HG03565 (cell line): ENCODE measurements at regions not wholly inside any gene's neighbourhood (a gene's known extent, or its start where the extent isn't known, plus 50 kb on each side); places are given as distances from the start of the nearest gene placed in this dataset.

Source experiments
- ATAC-seq: cut with Tn5 transposase; IDR thresholded peaks from one replicate; pipeline ENCODE4 v1.9.1; 2021; ENCODE audit warnings: mild to moderate bottlenecking, moderate library complexity; ENCODE audit not compliant: unreplicated experiment

- ATAC-seq, result no peak
Observed at GRCh38 chr1:104435255-104435654, 685.6 kb downstream of the AMY1C start.

DNA sequence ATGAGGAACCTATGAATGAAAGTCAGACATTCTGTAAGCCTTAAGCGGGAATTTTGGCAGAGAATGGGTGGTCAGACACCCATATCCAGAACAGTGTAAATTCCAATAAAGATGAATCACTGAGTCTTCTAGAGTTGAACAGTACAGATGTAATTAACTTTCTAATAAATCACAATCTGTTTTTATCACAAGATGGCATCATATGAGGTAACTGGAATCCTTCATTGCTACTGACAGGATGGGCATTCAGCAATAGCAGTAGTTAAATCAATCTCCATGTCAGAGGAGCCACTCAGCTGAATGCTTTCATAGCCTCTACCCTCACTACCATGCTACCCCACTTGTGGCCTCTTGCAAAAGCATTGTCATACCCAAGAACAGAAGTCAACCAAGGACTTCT, 690.3 kb downstream of the AMY1C start:
- ATAC-seq, result no peak

GRCh38 chr1:104456724-104457123, 707.0 kb downstream of the AMY1C start:
- ATAC-seq, result no peak

DNA sequence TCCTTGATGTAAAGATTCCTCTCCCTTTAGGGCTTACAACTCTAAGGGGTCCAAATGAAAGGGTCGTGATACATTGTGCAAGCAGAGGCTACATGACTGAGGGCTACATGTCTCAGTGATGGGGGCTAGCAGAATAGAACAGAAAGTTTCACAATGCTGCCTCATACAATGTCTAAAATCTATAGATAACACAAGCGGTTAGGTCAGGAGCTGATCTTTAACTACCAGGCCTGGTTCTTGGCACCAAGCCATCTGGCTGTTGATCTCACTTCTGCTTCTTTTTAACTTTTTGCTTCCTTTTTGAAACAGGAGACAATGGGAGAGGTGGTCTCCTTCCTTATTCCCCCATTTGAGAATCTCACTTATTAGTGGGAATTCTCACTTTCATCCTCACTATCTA, 710.2 kb downstream of the AMY1C start:
- no peak for ATAC-seq

- no peak for ATAC-seq
Observed at GRCh38 chr1:104460880-104461279, 711.2 kb downstream of the AMY1C start.

- no peak for ATAC-seq
Observed at GRCh38 chr1:104463126-104463697, 713.5 kb downstream of the AMY1C start.

DNA sequence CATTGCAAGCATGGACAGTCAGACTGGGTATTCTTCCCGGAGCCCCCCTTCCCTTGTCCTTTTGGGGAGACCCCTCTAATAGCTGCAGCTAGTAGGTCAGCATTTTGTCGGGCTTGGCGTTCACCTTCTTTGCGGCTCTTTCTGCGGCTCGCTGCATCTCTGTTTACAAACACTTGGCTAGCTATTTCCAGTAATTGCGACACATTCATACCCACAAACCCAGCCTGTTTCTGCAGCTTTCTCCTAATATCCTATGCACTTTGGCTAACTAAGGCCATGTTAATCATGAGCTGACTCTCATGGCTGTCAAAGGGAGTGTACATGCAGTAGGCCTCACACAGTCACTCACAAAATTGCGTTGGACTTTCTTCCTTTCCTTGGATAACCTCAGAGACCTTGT, 716.4 kb downstream of the AMY1C start:
- ATAC-seq, result no peak

- peak; percentile 84 for ATAC-seq
Observed at GRCh38 chr1:104467590-104467989, 717.9 kb downstream of the AMY1C start.

DNA sequence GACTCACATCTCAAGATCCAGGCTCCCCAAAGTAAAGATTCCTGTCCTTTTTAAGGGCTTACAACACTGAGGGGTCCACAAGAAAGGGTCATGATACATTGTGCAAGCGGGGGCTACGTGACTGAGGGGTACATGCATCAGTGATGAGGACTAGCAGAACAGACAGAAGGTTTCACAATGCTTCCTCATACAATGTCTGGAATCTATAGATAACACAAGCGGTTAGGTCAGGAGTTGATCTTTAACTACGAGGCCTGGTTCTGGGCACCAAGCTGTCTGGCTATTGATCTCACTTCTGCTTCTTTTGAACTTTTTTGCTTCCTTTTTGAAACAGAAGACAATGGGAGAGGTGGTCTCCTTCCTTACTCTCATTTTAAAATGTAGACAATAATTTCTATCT, 718.6 kb downstream of the AMY1C start:
- no peak for ATAC-seq

DNA sequence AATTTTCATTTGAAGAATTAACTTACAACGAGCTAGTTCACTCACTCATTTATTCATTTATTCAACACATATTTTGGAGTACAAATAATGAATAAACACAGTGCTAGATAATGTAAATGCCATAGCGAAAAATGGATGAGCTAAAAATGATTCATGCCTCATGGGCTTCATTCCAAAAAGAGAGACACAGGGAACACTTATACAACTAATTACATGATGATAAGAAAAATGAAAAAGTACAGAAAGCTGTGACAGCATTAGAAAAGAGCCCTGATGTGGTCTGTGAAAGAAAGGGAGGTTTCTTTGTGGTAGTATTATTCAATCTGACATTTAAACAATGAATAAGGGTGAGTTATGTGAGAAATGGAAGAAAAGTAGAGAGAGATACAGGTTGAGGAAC, 726.4 kb downstream of the AMY1C start:
- ATAC-seq, result no peak

DNA sequence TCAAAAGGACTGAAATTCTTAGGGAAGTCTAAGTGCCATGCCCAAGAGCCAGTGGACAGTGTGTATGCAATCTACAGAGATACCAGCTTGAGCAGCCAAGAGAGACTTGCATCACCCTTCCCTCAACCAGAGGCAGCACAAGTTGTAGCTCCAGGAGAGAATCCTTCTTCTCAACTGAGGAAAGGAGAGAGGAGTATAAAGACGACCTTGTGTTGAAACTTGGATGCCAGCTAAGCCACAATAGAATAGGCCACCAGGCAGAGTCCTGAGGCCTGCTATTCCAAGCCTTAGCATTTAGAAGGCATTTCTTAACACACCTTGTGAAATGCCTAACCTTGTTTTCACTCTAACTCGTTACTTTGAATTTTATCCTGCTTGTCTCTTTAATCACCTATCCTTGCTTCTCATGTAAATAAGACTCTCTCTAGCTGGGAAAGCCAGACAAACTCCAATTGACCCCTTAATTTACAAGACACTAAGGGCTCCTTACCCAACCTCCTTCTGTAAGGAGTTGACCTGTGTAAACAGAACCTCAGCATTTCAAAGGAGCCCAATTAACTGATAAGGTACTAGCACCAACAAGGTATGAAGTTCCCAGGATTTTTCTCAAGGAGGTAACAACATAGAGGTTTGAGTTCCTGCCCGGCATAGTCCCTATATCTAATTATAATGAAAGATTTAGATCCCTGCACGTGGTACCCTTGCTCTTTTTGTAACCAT, 738.8 kb downstream of the AMY1C start:
- ATAC-seq, result no peak

DNA sequence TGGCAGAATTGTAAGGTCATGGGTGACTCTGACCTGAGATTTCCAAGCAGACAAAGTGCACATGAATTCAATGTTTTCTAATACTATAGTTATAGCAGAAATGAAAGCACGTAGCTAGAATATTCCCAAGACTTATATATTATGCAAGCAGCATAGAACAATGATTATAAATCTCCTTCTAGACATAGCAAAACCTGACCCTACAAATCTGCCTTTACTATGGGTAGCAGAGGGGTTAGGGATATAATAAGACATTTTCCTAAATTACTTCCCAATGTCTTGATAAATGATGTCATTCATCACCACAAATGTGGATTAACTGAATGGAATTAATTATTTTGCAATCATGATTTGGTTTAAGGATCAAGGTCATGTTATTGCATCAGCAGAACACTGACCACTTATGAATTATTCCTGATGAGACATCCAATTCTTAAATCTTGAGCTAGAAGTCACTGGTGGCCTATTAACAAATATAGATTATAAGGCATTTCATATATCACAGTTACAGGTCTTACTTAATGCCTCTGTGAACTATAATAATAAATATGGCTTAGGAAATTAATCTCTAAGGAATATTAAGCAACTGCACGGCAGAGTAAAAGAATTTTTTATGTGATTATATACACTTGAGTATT, 776.6 kb downstream of the AMY1C start:
- ATAC-seq, result no peak

DNA sequence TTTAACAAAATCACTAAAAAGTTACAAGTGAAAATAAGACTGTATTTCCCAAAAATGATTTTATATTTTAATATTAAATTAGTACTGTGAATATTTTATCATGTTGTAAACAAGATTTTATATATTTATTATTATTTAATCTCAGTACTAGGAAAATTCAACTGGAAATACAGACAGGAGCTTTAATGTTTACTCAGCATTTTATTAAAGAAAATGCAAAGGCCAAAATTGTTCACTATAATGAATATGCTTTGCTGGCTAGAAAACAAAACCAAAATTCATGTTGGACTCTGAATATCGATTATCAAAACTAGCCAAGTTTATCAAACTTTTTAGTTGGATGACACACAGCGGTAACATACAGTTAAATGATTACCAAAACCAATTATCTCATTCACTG, 782.3 kb downstream of the AMY1C start:
- no peak for ATAC-seq

- ATAC-seq, result no peak
Observed at GRCh38 chr1:104574620-104575019, 824.9 kb downstream of the AMY1C start.

- peak; percentile 56 for ATAC-seq
Observed at GRCh38 chr1:104592926-104593325, 843.2 kb downstream of the AMY1C start.

GRCh38 chr1:104593413-104594187, 843.9 kb downstream of the AMY1C start:
- peak; percentile 65 for ATAC-seq

DNA sequence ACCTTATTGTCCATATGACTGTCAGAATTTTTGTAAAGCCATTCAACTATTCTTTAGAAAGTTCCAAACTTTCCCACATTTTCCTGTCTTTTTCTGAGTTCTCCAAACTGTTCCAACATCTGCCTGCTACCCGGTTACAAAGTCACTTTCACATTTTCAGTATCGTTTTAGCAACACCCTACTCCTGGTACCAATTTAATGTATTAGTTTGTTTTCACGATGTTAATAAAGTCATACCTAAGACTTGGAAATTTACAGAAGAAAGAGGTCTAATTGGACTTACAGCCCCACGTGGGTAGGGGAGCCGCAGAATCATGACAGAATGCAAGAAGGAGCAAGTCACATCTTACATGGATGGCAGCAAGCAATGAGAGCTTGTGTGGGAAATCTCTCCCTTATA, 867.8 kb downstream of the AMY1C start:
- no peak for ATAC-seq

DNA sequence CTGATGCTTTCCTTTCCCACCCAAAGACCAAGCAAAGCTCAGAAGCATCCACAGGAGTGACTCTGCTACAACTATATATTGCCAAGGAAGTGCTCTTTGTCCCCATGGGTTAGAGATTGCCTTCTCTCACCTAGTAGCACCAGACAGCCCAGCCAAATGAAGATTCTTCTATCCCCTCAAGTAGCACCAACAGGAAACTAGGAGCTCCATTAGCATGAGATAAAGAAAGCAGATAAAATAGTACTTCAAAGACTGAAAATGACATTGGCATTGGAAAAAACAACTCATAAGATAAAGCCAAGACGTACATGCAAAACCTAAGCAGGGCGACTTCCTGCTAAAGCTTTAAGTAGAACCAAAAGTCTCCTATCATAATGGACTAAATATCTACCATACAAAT, 871.5 kb downstream of the AMY1C start:
- ATAC-seq, result no peak

DNA sequence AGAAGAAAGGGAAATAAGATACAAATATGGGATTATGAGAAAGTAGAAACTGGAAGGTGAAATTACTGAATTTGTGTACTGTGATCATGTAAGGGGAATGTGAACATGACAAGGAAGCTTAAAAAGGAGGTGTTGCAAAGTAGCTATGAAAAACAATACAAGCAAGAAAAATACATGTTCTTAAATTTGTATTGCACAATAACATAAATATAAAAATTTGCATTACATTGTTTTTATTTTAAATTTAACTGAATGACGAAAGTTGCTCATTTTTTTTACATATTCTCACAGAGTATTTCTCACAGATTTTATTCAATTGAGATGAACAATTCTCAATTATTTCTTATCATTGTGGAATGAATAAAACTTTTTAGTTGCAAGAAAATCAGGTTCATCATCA, 874.8 kb downstream of the AMY1C start:
- no peak for ATAC-seq

GRCh38 chr1:104629589-104629988, 879.9 kb downstream of the AMY1C start:
- ATAC-seq, result no peak

- no peak for ATAC-seq
Observed at GRCh38 chr1:104630567-104631149, 881.0 kb downstream of the AMY1C start.
